Body of pancreas (tissue), 4 donors: ENCODE measurements at regions not wholly inside any gene's neighbourhood (a gene's known extent, or its start where the extent isn't known, plus 50 kb on each side); places are given as distances from the start of the nearest gene placed in this dataset.

ENCODE experiments used
- POLR2A ChIP-seq, 3 donors: fragments of 450-650 bp; IDR thresholded peaks; one replicate each; pipeline ENCODE4 v1.6.1; 2016; ENCODE audit warnings: antibody characterized with exemption in 3 of 3, mild to moderate bottlenecking in 2 of 3
- TF ChIP-seq, protein P1 (sequence below), 7 experiments: fragments of 450-650 bp in 4 of 7; fragments of 200-600 bp in 3 of 7; sonication (generic) in 3 of 7; IDR thresholded peaks; one replicate each; pipeline ENCODE4 v1.5.1; 2016 to 2019; ENCODE audit warnings: antibody characterized with exemption in 7 of 7

- TF ChIP-seq, protein P1, sequence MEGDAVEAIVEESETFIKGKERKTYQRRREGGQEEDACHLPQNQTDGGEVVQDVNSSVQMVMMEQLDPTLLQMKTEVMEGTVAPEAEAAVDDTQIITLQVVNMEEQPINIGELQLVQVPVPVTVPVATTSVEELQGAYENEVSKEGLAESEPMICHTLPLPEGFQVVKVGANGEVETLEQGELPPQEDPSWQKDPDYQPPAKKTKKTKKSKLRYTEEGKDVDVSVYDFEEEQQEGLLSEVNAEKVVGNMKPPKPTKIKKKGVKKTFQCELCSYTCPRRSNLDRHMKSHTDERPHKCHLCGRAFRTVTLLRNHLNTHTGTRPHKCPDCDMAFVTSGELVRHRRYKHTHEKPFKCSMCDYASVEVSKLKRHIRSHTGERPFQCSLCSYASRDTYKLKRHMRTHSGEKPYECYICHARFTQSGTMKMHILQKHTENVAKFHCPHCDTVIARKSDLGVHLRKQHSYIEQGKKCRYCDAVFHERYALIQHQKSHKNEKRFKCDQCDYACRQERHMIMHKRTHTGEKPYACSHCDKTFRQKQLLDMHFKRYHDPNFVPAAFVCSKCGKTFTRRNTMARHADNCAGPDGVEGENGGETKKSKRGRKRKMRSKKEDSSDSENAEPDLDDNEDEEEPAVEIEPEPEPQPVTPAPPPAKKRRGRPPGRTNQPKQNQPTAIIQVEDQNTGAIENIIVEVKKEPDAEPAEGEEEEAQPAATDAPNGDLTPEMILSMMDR (IDR thresholded peaks at IDR 0.05), result no peak
- no peak for TF ChIP-seq POLR2A (IDR thresholded peaks at IDR 0.05)
Observed at GRCh38 chr22:44590291-44590690, 92.3 kb upstream of the RTL6 start.
